ENCODE measurements at regions not wholly inside any gene's neighbourhood (a gene's known extent, or its start where the extent isn't known, plus 50 kb on each side); places are given as distances from the start of the nearest gene placed in this dataset.

DNA sequence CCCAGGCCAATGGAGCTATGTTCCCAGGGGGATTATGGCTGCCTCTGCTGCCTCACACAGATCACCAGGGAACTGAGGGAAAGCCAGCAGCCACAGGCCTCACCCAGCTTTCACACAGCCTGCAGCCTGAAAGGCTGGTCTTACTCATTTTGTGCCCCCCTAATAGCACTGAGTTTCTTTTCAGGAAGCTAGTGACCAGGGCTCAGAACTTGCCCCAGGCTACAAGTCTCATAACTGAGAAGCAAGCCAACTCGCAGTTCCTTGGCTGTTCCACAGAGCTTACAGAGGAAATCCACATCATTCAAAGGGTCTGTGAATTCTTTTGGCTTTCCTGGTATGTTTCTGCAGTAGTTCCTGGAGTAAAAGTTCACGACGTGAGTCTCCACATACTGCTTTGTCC is 524.8 kb upstream of the GJE1 start:
- no peaks in the 10 kb centered on the region for H3K27me3 ChIP-seq (replicated peaks; ENCODE audit: insufficient read depth, low read depth, low read length, poor library complexity)
- no TSS peak for BruUV-seq (replicated peaks)
- H3K36me3 ChIP-seq (ENCODE audit: insufficient read depth, low read length, poor library complexity, severe bottlenecking), result no peaks in the 10 kb centered on the region
- no peak overlapping the region for H3K27ac ChIP-seq (ENCODE audit: low read depth, low read length, poor library complexity, severe bottlenecking)
- H3K4me1 ChIP-seq (ENCODE audit: insufficient read depth, low read length, poor library complexity, severe bottlenecking), result no peaks in the 10 kb centered on the region
- TF ChIP-seq EZH2 (IDR thresholded peaks at IDR 0.05; ENCODE audit: borderline replicate concordance, low read depth, low read length, poor library complexity, severe bottlenecking), result no peak
- TF ChIP-seq, protein P1, sequence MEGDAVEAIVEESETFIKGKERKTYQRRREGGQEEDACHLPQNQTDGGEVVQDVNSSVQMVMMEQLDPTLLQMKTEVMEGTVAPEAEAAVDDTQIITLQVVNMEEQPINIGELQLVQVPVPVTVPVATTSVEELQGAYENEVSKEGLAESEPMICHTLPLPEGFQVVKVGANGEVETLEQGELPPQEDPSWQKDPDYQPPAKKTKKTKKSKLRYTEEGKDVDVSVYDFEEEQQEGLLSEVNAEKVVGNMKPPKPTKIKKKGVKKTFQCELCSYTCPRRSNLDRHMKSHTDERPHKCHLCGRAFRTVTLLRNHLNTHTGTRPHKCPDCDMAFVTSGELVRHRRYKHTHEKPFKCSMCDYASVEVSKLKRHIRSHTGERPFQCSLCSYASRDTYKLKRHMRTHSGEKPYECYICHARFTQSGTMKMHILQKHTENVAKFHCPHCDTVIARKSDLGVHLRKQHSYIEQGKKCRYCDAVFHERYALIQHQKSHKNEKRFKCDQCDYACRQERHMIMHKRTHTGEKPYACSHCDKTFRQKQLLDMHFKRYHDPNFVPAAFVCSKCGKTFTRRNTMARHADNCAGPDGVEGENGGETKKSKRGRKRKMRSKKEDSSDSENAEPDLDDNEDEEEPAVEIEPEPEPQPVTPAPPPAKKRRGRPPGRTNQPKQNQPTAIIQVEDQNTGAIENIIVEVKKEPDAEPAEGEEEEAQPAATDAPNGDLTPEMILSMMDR (conservative IDR thresholded peaks at IDR 0.05; ENCODE audit: low read depth, low read length), result no peak
- no peak for DNase-seq (ENCODE audit: low spot score)
- ChIA-PET POLR2A (ENCODE audit: low non-redundant PET) (no interaction called here), CTCF (no interaction called here)
- H3K4me3 ChIP-seq (ENCODE audit: low read depth, low read length, poor library complexity, severe bottlenecking), result no peak overlapping the region
- intact Hi-C loops (cut with micrococcal nuclease; ENCODE audit: unreplicated experiment), result no loop called here
- H3K9me3 ChIP-seq (ENCODE audit: low read depth, low read length, poor library complexity, severe bottlenecking), result peaks cover 11% of the 10 kb centered on the region

DNA sequence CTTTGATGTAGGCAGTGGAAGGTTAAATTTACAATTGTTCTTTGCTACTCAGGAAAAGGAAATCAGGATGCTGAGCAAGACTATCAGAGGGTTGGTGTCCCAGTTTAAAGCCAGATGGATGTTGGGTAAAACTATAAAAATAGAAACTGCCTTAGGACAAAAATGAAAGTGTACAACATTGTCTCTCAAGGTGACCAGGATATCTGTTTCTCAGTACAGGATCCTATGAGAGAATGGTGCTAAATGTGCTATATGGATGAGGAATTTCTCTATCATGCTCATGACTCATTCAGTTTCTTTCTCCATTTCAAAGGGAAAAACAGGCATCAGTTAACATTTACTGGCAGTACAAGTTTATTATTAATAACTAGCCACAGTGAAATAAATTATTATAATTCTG is 534.2 kb upstream of the GJE1 start:
- no peaks in the 10 kb centered on the region for H3K4me1 ChIP-seq (ENCODE audit: insufficient read depth, low read length, poor library complexity, severe bottlenecking)
- intact Hi-C loops (cut with micrococcal nuclease; ENCODE audit: unreplicated experiment), result no loop called here
- no peak overlapping the region for H3K4me3 ChIP-seq (ENCODE audit: low read depth, low read length, poor library complexity, severe bottlenecking)
- no peak for DNase-seq (ENCODE audit: low spot score)
- no peaks in the 10 kb centered on the region for H3K27me3 ChIP-seq (replicated peaks; ENCODE audit: insufficient read depth, low read depth, low read length, poor library complexity)
- H3K36me3 ChIP-seq (ENCODE audit: insufficient read depth, low read length, poor library complexity, severe bottlenecking), result peaks cover 6% of the 10 kb centered on the region
- H3K9me3 ChIP-seq (ENCODE audit: low read depth, low read length, poor library complexity, severe bottlenecking), result peaks cover 8% of the 10 kb centered on the region
- no peak overlapping the region for H3K27ac ChIP-seq (ENCODE audit: low read depth, low read length, poor library complexity, severe bottlenecking)
- TF ChIP-seq, protein P1 (conservative IDR thresholded peaks at IDR 0.05; ENCODE audit: low read depth, low read length), result no peak
- no peak for TF ChIP-seq EZH2 (IDR thresholded peaks at IDR 0.05; ENCODE audit: borderline replicate concordance, low read depth, low read length, poor library complexity, severe bottlenecking)
- ChIA-PET CTCF (no interaction called here), POLR2A (ENCODE audit: low non-redundant PET) (no interaction called here)
- BruUV-seq (replicated peaks), result no TSS peak

GRCh38 chr6:141594874-141595273 is 537.9 kb upstream of the GJE1 start:
- POLR2A ChIA-PET (ENCODE audit: low non-redundant PET), result no interaction called here
- H3K4me3 ChIP-seq (ENCODE audit: low read depth, low read length, poor library complexity, severe bottlenecking), result no peak overlapping the region
- H3K9me3 ChIP-seq (ENCODE audit: low read depth, low read length, poor library complexity, severe bottlenecking), result peaks cover 4% of the 10 kb centered on the region
- TF ChIP-seq, protein P1 (conservative IDR thresholded peaks at IDR 0.05; ENCODE audit: low read depth, low read length), result peak; percentile 28; the same call in 1 of the 2 replicates
- no peak for TF ChIP-seq EZH2 (IDR thresholded peaks at IDR 0.05; ENCODE audit: borderline replicate concordance, low read depth, low read length, poor library complexity, severe bottlenecking)
- H3K4me1 ChIP-seq (ENCODE audit: insufficient read depth, low read length, poor library complexity, severe bottlenecking), result no peaks in the 10 kb centered on the region
- CTCF ChIA-PET, result no interaction called here
- no TSS peak for BruUV-seq (replicated peaks)
- no peak for DNase-seq (ENCODE audit: low spot score)
- no peaks in the 10 kb centered on the region for H3K27me3 ChIP-seq (replicated peaks; ENCODE audit: insufficient read depth, low read depth, low read length, poor library complexity)
- peaks cover 6% of the 10 kb centered on the region for H3K36me3 ChIP-seq (ENCODE audit: insufficient read depth, low read length, poor library complexity, severe bottlenecking)
- no peak overlapping the region for H3K27ac ChIP-seq (ENCODE audit: low read depth, low read length, poor library complexity, severe bottlenecking)
- intact Hi-C loops (cut with micrococcal nuclease; ENCODE audit: unreplicated experiment), result no loop called here

All from A673 (cell line).